ACHN (cell line): ENCODE measurements at regions not wholly inside any gene's neighbourhood (a gene's known extent, or its start where the extent isn't known, plus 50 kb on each side); places are given as distances from the start of the nearest gene placed in this dataset.
"Not testable (repeated sequence)": the region's sequence is repeated elsewhere in the genome, so short reads cannot be mapped to it uniquely, and the experiment has no call there.

Experiments
- DNase-seq: peaks from one replicate; pipeline ENCODE4 v3.0.0-alpha.2; 2015
- in situ Hi-C: cut with HindIII; loops from 2 replicates; pipeline ENCODE4 v1.10.0; 2017; ENCODE audit warnings: low sequenced_read_pairs, low pct_ligation_motif_present, low pct_unique_long_range_greater_than_20kb

GRCh38 chr1:200496937-200497336 is 87.1 kb upstream of the ZNF281 start:
- in situ Hi-C loops: loop anchor here (25.0 kb wide), 1 partner anchor 210 kb away; no protein-coding TSS in a partner anchor
- no peak for DNase-seq

DNA sequence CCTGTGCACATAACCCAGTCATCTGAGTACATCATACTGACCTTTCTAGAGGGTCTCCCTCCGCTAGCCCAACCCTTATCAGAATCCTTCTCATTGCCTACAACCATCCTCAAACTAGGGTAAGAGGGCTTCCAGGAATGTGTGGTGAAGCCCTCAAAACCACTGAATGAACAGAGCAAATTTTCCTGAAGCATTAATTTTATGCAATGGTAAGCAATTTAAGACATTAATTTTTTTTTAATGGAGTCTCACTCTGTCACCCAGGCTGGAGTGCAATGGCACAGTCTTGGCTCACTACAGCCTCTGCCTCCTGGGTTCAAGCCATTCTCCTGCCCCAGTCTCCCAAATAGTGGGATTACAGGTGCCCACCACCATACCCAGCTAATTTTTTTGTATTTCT is 86.1 kb upstream of the ZNF281 start:
- DNase-seq: no peak
- in situ Hi-C loops: loop anchor here (25.0 kb wide), 1 partner anchor 209 kb away; no protein-coding TSS in a partner anchor

DNA sequence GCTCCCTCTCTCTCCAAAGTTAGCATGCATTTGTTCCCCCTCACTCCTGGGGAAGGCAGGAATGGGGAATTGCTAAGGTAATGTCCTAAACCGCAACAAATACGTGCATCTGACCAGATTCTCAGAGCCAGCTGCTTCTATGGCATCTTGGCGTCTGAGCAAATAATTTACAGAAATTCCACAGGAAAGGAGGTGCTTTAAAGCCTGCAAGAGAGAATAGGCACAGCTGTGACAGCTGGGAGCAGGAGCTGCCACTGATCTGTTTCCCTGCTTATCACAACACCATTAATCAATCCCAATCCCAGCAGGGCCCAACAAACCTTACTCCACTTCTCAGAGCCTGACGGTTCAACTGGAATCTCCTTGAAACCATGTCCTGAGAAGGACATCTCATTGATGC is 83.5 kb upstream of the ZNF281 start:
- DNase-seq: no peak
- in situ Hi-C loops: loop anchor here (25.0 kb wide), 1 partner anchor 206 kb away; no protein-coding TSS in a partner anchor

- DNase-seq: no peak
- in situ Hi-C loops: loop anchor here (25.0 kb wide), 1 partner anchor 204 kb away; no protein-coding TSS in a partner anchor
Observed at GRCh38 chr1:200491103-200491502, 81.3 kb upstream of the ZNF281 start.

DNA sequence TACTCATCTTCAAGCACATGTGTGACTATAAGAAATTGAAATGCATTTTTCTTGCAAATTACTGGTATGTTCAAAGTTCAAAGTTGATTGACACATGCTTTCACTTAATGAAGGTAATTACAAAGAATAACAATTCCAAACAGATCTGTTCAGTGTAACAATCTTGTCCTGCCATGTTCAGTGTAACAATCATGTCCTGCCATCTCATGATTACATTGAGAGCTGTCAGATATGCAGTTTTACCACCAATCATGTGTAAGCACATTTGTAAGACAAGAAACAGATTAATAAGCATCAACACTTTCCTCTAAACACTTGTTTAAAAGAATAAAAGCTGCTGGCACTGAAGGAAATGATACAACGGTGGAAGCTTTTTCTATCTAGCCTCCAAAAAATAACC is 80.3 kb upstream of the ZNF281 start:
- in situ Hi-C loops: loop anchor here (25.0 kb wide), 1 partner anchor 203 kb away; no protein-coding TSS in a partner anchor
- no peak for DNase-seq

GRCh38 chr1:200488375-200489165 is 78.7 kb upstream of the ZNF281 start:
- in situ Hi-C loops: loop anchor here (25.0 kb wide), 1 partner anchor 201 kb away; no protein-coding TSS in a partner anchor

DNA sequence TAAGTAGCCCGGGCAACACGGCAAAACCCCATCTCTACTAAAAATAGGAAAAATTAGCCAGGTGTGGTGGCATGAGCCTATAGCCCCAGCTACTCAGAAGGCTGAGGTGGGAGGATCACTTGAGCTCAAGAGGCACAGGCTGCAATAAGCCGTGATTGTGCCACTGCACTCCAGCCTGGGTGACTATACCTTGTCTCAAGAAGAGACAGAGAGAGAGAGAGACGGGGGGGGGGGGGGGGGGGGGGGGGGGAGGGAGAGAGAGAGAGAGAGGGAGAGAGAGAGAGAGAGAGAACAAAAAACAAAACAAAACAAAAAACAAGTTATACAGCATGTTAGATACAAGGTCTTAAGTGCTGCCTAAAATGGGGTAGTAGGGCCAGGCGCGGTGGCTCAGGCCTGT is 77.8 kb upstream of the ZNF281 start:
- in situ Hi-C loops: loop anchor here (25.0 kb wide), 1 partner anchor 200 kb away; no protein-coding TSS in a partner anchor
- no peak for DNase-seq

More at GRCh38 chr1:200488375-200489165, 78.7 kb upstream of the ZNF281 start:
- peak; percentile 85 for DNase-seq

- in situ Hi-C loops: loop anchor here (25.0 kb wide), 1 partner anchor 199 kb away; no protein-coding TSS in a partner anchor
- no peak for DNase-seq
Observed at GRCh38 chr1:200486634-200487033, 76.8 kb upstream of the ZNF281 start.

DNA sequence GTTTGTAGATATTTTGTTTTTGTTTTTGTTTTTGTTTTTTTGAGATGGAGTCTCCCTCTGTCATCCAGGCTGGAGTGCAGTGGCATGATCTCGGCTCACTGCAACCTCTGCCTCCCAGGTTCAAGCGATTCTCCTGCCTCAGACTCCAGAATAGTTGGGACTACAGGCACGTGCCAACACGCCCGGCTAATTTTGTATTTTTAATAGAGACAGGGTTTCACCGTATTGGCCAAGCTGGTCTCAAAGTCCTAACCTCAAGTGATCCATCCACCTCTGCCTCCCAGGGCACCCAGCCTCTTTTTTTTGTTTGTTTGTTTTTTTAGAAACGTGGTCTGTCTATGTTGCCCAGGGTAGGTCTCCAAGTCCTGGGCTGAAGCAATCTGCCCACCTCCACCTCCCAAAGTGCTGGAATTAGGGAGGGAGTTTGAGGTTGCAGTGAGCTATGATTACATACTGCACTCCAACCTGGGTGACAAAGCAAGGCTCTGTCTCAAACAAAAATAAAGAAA is 74.7 kb upstream of the ZNF281 start:
- in situ Hi-C loops: loop anchor here (25.0 kb wide), 1 partner anchor 197 kb away; no protein-coding TSS in a partner anchor
- DNase-seq: not testable (repeated sequence)

DNA sequence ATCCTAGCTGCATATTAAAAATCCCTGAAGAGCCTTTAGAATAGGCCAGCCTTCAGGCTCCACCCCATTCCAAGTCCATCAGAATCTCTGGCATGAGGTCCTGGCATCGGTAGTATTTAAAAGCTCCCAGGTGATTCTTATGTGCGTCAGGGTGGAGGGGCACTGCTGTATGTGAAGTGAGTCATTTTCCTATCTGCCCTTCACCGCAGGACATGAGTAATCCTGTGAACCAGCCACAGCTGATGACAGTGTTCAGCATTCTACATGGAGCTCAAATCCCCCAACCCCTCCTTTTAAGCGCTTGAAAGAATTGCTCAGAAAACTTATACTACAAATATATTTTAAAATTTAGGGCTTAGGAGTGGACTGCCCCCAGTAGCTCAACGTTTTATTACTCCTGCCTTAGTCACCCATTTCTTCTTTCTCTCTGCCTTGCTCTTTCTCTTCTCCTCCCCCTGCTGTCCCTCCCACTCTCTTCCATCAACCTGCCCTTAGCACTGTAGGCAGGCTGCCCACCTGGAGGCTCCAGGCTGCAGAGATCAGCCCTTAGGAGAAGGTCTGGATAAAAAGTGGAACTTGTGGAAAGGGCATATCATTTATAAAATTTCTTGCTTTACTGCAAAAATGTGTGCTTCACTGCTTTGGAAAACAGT is 73.8 kb upstream of the ZNF281 start:
- in situ Hi-C loops: loop anchor here (25.0 kb wide), 1 partner anchor 196 kb away; no protein-coding TSS in a partner anchor
- DNase-seq: peak; percentile 97

DNA sequence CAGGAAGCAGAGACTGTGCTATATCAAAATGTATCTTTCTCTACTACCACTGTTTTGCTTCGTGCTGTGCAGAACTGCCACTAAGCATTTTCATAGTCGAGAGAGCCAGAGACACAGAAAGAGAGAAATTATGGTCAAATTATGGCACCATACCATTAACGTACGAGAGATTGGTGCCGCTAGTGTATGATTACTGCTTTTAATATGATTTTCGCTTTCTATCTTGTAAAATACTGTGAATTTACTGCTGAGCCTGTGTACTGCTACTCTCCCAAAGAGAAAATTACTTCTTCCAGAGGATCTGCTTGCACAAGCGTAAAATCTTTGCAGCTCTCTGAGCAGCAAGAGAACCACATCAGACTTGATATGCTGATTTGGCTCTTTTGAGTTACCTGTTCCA is 71.1 kb upstream of the ZNF281 start:
- in situ Hi-C loops: loop anchor here (25.0 kb wide), 1 partner anchor 194 kb away; no protein-coding TSS in a partner anchor
- no peak for DNase-seq

GRCh38 chr1:200479816-200480215 is 70.0 kb upstream of the ZNF281 start:
- no peak for DNase-seq
- in situ Hi-C loops: loop anchor here (25.0 kb wide), 1 partner anchor 193 kb away; no protein-coding TSS in a partner anchor

- DNase-seq: no peak
- in situ Hi-C loops: loop anchor here (25.0 kb wide), 1 partner anchor 192 kb away; no protein-coding TSS in a partner anchor
Observed at GRCh38 chr1:200478945-200479558, 69.2 kb upstream of the ZNF281 start.

- no peak for DNase-seq
- in situ Hi-C loops: loop anchor here (25.0 kb wide), 1 partner anchor 191 kb away; no protein-coding TSS in a partner anchor
Observed at GRCh38 chr1:200478239-200478623, 68.4 kb upstream of the ZNF281 start.

GRCh38 chr1:200474633-200475032 is 64.8 kb upstream of the ZNF281 start:
- in situ Hi-C loops: loop anchor here (25.0 kb wide), 1 partner anchor 187 kb away; no protein-coding TSS in a partner anchor
- no peak for DNase-seq

DNA sequence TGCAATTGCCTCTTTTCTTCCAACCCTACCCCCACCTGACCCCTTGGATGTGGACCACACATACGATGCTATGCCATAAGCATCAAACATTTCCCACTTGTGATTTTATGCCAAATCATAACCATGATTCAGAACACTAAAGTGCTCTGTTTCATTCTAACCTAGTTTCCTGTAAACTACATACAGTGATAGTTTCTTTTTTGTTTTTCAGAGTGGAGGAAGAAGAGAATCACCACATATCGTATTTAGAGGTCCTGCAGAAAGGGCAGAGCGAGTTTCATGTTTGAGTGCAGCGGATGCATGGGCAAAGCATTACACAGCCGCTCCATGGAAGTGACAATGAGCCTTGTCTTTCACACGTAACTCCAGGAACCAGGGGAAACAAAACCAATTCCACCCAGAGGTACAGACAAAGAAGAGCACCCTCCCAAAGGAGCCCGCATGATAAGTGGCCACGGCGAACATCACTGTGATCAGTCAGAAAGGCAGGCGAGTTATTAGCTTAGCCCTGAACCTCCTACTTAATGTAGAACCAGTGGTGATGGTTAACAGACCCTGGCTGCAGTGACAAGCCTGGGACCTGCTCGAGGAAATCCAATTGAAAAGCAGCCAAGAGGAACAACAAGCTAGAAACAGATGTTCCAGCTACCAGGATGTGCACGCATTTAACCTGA is 64.0 kb upstream of the ZNF281 start:
- peak; percentile 29 for DNase-seq
- in situ Hi-C loops: no loop called here

- no peak for DNase-seq
- in situ Hi-C loops: no loop called here
Observed at GRCh38 chr1:200471739-200472138, 61.9 kb upstream of the ZNF281 start.
